ENCODE measurements at regions not wholly inside any gene's neighbourhood (a gene's known extent, or its start where the extent isn't known, plus 50 kb on each side); places are given as distances from the start of the nearest gene placed in this dataset.

DNA sequence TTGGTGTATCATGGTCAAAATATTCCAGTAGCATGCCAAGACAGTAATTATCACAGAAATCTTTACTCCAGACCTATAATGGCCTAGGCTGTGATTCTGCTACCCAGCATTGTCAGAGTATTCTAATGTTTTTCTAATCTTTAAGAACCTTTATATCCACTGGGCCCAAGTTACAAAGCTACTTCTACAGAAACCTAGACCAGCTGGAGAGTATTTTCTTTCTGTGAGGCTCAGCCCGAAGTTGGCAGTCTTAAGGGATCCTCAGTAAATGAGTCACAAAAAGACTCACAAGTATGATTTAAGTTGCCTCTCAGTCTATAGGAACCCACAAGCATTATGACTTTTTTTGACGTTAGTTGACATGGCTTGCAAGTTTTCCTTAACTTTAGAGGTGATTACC lies 638.5 kb upstream of the FAM241A start:
- no peak for DNase-seq

DNA sequence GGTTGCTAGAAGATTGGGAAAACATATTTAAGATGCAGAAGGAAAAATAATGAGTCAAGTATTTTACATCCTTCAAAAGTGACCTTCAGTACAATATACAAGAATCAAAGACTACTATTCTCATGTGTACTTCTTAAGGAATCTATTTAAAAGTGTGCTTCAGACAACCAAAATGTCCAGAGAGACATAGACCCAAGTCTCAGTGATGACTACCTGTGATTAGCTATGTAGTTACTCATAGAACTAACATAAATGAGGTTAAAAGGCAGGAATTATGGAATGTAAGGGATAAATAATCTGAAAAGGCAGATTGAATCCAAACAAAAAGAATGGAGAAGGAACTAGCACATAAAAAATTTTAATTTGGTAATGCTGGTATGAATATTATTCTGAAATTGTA lies 634.7 kb upstream of the FAM241A start:
- no peak for DNase-seq

DNA sequence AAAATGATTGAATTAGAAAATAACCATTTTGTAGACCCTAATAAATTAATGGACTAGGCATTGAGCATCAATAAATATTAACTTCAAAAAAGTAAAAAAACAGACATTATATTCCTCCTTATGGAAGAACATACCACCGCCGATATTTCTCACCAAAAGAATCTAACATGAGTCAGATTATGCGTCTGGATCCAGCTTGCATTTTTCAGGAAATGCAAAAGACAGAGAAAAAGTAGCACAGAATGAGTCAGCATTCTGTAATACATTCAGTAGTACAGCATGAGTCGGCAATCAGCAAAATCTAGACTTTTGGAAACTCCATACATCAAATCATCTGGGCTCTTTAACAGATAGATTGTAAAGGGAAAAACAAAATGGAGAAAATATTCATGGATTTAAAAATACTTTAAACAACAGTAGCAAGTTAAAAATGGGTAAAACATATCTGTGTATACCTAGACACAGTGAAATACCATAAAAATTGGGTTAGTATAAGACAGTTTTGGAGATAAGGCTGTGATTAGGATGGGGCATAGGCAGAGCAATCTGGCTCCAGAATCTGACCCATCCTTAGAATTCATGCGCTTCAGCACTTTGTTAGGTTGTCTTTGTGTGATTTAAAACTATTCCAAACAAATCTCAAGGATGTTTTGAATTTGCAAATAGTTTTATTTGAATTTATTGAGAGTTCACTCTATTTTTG lies 633.0 kb upstream of the FAM241A start:
- no peak for DNase-seq

- DNase-seq = no peak
These were observed 625.6 kb upstream of the FAM241A start for GRCh38 chr4:111519683-111520082.

DNA sequence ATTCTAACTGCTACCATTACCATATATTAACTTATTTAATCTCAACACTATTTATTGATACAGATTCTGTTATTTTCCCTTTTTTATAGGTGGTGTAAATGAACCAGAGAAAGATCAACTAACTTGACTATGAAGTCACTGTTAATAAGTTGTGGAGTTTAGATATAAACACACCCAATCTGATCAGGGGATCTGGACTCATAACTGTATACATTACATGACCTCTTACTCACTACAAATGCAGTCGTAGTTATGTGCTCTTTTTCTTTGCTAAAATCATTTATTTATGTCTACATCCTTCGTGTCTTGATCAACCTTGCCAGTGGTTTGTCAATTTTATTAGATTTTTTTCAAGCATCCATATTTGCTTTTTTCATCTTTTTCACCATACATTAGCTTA lies 614.8 kb upstream of the FAM241A start:
- DNase-seq = no peak

DNA sequence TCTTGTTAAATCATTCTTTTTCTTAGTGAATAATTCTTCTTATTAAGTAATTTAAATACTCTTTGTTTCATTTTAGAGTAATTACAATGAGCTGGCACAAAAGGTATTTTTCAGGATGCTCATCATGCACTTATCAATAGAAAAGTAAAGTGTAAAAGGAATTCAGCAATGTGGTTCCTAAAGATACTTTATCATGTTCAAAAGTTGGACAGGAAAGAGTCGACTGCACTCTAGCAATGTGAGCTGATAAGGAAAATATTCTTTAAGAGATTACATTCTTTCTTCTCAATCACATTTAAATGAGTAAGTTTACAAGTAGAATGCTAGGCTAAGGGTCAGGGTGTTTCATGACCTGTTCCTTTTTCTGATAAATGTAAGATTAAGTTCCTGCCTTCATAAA lies 609.5 kb upstream of the FAM241A start:
- no peak for DNase-seq

GRCh38 chr4:111537165-111537564 lies 608.1 kb upstream of the FAM241A start:
- no peak for DNase-seq

DNA sequence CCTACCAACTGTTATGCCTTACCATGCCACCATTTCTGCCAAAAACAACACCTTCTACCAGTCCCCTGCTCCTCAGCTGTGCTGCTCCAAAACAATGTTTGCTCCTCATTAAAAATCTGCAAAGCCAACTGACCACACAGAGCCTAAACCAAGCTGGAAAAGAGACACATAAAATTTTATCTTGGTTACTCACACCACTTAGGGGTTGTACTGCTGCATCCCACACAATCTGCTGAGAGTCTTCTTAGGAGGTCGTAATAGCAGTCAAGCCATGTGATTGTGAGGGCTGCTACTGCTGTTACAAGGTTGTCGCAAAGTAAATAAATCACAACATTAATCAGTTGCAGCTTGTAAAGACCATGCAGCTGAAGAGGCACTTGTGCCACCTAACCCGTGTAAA lies 607.4 kb upstream of the FAM241A start:
- no peak for DNase-seq

- no peak for DNase-seq
These were observed 604.6 kb upstream of the FAM241A start for GRCh38 chr4:111540671-111541070.

GRCh38 chr4:111542056-111542455 lies 603.2 kb upstream of the FAM241A start:
- no peak for DNase-seq

- DNase-seq = no peak
These were observed 598.4 kb upstream of the FAM241A start for GRCh38 chr4:111546881-111547280.

DNA sequence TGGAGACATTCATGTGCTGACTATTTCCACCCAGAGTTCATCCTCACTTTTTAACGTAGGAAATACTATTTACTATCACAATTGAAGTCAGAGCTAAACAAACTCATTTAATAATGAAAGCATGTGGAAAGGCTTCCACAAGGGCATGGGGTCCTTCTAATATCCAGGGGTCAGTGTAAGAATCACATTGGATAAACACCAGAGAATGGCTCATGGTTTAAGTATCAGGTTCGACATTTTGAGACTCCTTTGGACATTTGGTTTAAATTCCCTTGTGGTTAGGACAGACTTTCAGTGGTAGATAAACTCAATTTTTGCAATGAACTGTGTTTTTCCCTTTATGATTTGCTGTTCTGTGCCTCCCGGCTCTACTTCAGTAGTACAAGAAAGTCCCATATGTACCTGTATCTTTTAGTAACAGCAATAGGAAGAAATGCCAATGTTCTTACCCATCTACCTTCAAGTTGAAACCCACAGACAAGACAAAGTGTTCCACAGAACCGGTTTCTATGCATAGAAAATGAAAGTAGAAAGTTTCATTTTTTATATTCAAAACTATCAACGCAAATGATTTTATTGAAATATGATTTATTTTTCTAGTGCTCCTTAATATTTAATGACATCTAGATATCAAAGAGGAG lies 589.0 kb upstream of the FAM241A start:
- no peak for DNase-seq

GRCh38 chr4:111556851-111557250 lies 588.4 kb upstream of the FAM241A start:
- DNase-seq = no peak

DNA sequence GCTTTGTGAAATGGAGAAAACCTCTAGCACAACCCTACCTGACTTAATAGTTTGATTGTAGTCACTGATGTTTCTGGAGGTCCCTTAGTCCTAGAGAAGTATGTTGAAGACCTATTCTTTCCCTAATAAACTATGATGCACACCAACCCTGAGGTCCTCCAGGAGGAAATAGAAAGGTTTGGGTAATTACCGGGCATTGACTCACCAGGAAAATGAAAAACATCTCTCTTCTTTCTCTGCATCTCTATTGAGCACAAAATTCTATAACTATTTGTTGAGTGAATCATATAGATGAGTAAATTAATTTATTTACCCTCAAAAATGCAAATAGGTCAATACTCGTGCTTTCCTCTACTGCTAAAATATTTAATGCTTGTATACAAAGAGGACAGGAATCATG lies 582.4 kb upstream of the FAM241A start:
- no peak for DNase-seq

- no peak for DNase-seq
These were observed 572.8 kb upstream of the FAM241A start for GRCh38 chr4:111572470-111572869.

DNA sequence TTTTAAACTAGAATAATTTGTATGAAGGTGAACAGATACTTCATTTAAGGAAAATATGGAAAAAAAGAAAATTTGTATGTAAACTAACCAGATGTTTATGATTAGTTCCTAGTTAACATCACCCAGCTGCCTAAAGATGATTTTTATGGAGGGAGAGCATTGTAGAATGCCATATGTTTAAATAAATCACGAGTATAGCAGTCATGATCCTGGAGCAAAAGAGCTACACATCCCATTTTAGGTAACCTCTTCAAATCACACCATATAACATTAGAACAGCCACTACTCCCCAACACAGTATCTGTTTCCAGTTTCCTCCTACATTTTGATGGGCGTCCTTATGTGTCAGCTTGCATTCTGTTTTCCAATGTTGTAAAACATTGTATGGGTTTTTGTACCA lies 571.9 kb upstream of the FAM241A start:
- DNase-seq = no peak

DNA sequence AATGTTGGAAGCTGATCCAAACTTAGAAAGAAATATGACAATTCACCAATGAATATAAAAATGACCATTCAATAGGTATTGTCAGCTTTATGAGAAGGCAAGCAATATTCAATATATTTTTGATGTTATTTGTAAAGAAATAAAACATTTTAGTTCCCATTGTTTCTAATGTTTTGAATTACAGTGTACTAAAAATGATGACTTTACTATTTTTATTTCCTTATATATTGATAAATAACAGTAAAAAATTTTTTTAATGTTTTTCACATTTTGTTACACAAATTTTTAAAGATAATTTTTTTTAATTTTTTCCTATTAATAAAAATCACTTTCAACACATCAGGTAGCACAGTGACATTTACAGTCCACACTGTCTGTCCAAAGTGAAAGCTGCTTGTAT lies 565.5 kb upstream of the FAM241A start:
- DNase-seq = no peak

DNA sequence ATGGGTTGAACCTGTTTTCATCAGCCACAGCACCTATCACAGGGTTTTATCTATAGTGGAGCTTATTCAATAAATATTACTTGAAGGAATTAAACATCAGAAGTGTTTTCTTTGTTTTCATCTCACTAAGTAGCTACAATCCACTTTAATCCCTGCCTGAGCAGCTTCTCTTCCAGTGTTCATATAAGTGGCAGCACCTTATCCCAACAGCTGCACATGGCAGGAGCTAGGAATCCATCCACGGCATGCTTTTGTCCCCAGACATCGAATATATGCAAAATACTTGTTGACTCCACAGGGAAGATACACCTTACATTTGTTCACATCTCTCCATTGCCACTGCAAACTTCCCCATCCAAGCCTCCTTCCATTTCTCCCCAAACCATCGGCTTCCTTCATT lies 549.8 kb upstream of the FAM241A start:
- DNase-seq = no peak

DNA sequence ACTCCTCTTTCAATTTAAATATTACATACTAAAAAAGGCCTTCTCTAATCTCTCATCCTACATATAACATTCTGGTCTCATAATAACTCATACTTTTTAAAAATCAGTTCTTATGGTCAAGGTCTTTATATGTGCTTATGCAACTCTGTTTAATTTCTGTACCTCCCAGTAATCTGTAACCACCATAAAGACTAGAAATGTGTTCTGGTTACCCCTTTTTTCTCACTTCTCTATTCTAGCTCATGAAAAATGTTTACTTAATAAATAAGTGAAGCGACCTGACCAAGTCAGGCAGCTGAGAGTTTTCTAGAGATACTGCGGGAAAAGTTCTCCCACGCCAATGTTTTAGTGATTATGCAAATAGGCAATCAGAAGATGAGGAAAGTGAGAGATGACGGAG lies 548.8 kb upstream of the FAM241A start:
- DNase-seq = no peak

DNA sequence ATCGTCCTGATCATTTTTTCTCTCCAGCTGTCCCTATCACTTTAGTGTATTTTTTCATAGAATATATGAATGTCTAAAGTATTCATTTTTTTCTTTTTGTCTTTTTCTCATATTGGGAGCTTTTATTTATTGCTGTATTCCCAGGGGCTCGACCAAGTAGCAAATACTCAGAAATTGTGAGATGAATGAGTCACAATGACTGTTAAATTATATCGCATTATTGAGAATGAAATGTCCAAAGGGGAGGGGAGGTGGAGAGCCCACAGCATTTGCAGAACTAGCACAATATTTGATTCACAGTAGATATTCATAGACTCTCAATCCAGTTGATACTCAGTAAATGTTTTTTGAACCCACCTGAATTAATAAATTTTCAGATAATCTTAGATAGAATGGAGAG lies 543.6 kb upstream of the FAM241A start:
- DNase-seq = no peak

DNA sequence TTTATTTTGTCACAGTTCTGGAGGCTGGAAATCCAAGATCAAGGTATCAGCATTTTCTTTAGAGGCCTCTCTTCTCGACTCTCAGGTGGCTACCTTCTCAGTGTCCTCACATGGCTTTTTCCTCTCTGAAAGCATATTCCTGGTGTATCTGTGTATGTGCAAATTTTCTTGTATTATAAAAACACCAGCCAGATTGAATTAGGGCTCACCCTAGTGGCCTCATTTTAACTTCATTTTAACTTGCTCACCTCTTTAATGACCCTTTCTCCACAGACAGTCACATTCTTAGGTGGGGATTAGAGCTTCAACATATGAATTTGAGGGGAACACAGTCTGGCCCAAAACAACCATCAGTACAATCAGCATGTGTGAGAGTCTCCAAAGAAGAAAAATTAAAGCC lies 542.4 kb upstream of the FAM241A start:
- DNase-seq = no peak

GRCh38 chr4:111605111-111605510 lies 540.1 kb upstream of the FAM241A start:
- no peak for DNase-seq

DNA sequence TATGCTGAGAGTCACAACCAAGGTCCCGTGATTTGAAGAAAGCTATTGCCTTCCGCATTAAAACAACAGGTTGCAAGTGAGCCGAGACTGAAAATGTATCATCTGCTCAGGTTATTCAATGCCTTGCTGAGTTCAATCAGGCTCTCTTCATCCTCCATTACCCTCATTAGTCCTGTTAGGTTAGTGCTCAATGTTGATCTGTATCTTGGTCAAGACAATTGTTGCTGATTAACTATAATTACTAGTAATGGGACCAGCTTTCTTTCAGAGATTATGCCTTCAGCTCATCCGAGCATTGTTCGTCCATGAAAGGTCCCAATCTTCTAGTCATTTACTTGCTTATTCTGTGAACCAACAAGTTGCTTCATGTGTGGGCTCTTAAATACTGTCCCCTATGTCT lies 534.6 kb upstream of the FAM241A start:
- no peak for DNase-seq

DNA sequence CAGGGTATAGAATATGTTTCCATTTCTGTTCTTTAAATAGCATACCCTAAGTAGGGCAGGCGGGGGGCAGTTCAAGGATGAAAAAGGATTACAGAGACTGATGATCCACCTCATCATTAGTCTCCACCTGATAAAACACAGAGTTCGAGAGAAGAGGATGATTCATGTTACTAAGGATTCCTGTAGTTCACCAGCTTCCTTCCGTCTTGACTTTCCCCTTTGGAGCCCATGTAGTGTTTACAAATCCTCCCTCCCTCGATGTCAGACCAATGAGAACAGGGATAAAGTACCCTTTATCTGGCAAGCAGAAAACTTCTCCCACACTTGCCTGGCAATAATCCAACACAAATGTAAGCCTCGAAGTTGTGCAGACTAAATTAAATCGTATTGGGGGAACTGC lies 526.3 kb upstream of the FAM241A start:
- DNase-seq = no peak

DNA sequence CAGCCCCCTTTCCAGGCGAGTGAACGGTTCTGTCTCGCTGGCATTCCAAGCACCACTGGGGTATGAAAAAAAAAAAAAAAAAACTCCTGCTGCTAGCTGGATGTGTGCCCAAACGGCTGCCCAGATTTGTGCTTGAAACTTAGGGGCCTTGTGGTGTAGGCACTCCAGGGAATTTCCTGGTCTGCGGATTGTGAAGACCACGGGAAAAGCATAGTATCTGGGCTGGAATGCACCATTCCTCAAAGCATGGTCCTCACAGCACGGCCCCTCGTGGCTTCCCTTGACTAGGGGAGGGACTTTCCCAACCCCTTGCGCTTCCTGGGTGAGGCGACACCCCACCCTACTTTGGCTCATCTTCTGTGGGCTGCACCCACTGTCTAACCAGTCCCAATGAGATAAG lies 516.8 kb upstream of the FAM241A start:
- DNase-seq = no peak
